Neural cell (in vitro differentiated cells): ENCODE measurements at regions not wholly inside any gene's neighbourhood (a gene's known extent, or its start where the extent isn't known, plus 50 kb on each side); places are given as distances from the start of the nearest gene placed in this dataset.

Experiments used
- H2AFZ ChIP-seq: fragments of 200-600, 300-800 bp; sonication (generic), shearing (Covaris generic); 2 replicates; pipeline ENCODE4 v1.6.0; 2014; ENCODE audit warnings: low read depth, mild to moderate bottlenecking, antibody characterized with exemption, low read length, moderate library complexity
- H3F3A ChIP-seq: fragments of 200-600 bp; shearing (Covaris generic); 2 replicates; pipeline ENCODE4 v1.6.1; 2016; ENCODE audit warnings: mild to moderate bottlenecking, moderate library complexity, mixed read lengths, antibody characterized with exemption, low read length; ENCODE audit not compliant: insufficient read depth, poor library complexity, severe bottlenecking
- H3K27ac ChIP-seq: fragments of 200-600, 300-800 bp; sonication (generic), shearing (Covaris generic); 2 replicates; pipeline ENCODE4 v1.5.1; 2014; ENCODE audit warnings: mild to moderate bottlenecking, low read length, moderate library complexity
- H3K27me3 ChIP-seq: fragments of 300-800, 200-600 bp; sonication (generic), shearing (Covaris generic); 2 replicates; pipeline ENCODE4 v1.6.0; 2014; ENCODE audit warnings: mild to moderate bottlenecking, low read depth, low read length, moderate library complexity; ENCODE audit not compliant: insufficient read depth
- H3K36me3 ChIP-seq: fragments of 300-800, 200-600 bp; sonication (generic), shearing (Covaris generic); 2 replicates; pipeline ENCODE4 v1.5.1; 2014; ENCODE audit warnings: mild to moderate bottlenecking, antibody characterized with exemption, low read length, moderate library complexity; ENCODE audit not compliant: insufficient read depth
- H3K4me2 ChIP-seq: fragments of 300-800, 200-600 bp; sonication (generic), shearing (Covaris generic); 2 replicates; pipeline ENCODE4 v1.6.0; 2014; ENCODE audit warnings: mild to moderate bottlenecking, low read length
- H3K4me3 ChIP-seq: fragments of 300-800, 200-600 bp; sonication (generic), shearing (Covaris generic); 2 replicates; pipeline ENCODE4 v1.5.1; 2014; ENCODE audit warnings: mild to moderate bottlenecking, low read length, moderate library complexity
- H3K79me2 ChIP-seq: fragments of 200-600 bp; shearing (Covaris generic); replicated peaks from 2 replicates; pipeline ENCODE4 v1.6.0; 2014; ENCODE audit warnings: mild to moderate bottlenecking, low read length, moderate library complexity; ENCODE audit not compliant: insufficient read depth
- H3K9ac ChIP-seq: fragments of 300-800, 200-600 bp; sonication (generic), shearing (Covaris generic); 2 replicates; pipeline ENCODE4 v1.6.1; 2016; ENCODE audit warnings: mild to moderate bottlenecking, low read length, mixed read lengths
- H3K9me2 ChIP-seq: fragments of 200-600 bp; shearing (Covaris generic); 2 replicates; pipeline ENCODE4 v1.6.1; 2016; ENCODE audit warnings: mild to moderate bottlenecking, low read length, mixed read lengths; ENCODE audit not compliant: insufficient read depth
- H3K9me3 ChIP-seq: fragments of 200-600, 300-800 bp; sonication (generic), shearing (Covaris generic); 2 replicates; pipeline ENCODE4 v1.6.1; 2016; ENCODE audit warnings: mild to moderate bottlenecking, mixed run types, low read length, moderate library complexity, mixed read lengths
- H4K20me1 ChIP-seq: fragments of 200-600 bp; shearing (Covaris generic); 2 replicates; pipeline ENCODE4 v1.6.1; 2016; ENCODE audit warnings: mild to moderate bottlenecking, mixed run types; ENCODE audit not compliant: insufficient read depth
- CTCF ChIP-seq: fragments of 450-650 bp; IDR thresholded peaks from 2 replicates; pipeline ENCODE4 v1.5.1; 2014; ENCODE audit warnings: antibody characterized with exemption, mild to moderate bottlenecking, moderate library complexity; ENCODE audit not compliant: poor library complexity, severe bottlenecking
- EP300 ChIP-seq: fragments of 450-650 bp; conservative IDR thresholded peaks from 2 replicates; pipeline ENCODE4 v1.6.1; 2014; ENCODE audit warnings: antibody characterized with exemption, mild to moderate bottlenecking, moderate library complexity; ENCODE audit not compliant: poor library complexity, severe bottlenecking
- EZH2 ChIP-seq: fragments of 200-600, 300-800 bp; shearing (Covaris generic), sonication (generic); IDR thresholded peaks from 2 replicates; pipeline ENCODE4 v1.6.1; 2014; ENCODE audit warnings: antibody characterized with exemption, low read length, borderline replicate concordance, mild to moderate bottlenecking; ENCODE audit not compliant: insufficient read depth, poor library complexity, severe bottlenecking
- MXI1 ChIP-seq: fragments of 450-650 bp; conservative IDR thresholded peaks from 2 replicates; pipeline ENCODE4 v1.6.1; 2014; ENCODE audit warnings: antibody characterized with exemption, mild to moderate bottlenecking; ENCODE audit not compliant: poor library complexity, severe bottlenecking
- POLR2AphosphoS5 ChIP-seq: IDR thresholded peaks from 2 replicates; pipeline ENCODE4 v1.6.1; 2012
- RAD21 ChIP-seq: fragments of 450-650 bp; conservative IDR thresholded peaks from 2 replicates; pipeline ENCODE4 v1.6.1; 2014; ENCODE audit warnings: antibody characterized with exemption, mild to moderate bottlenecking, moderate library complexity
- REST ChIP-seq: IDR thresholded peaks from 2 replicates; pipeline ENCODE4 v1.6.1; 2012; ENCODE audit warnings: borderline replicate concordance
- SMC3 ChIP-seq: fragments of 450-650 bp; conservative IDR thresholded peaks from 2 replicates; pipeline ENCODE4 v1.6.1; 2014; ENCODE audit warnings: antibody characterized with exemption, mild to moderate bottlenecking, moderate library complexity; ENCODE audit not compliant: poor library complexity
- TAF1 ChIP-seq: IDR thresholded peaks from 2 replicates; pipeline ENCODE4 v1.6.1; 2012; ENCODE audit warnings: low read depth

- Histone ChIP-seq H3K9me3 (no peaks in the 10 kb centered on the region), H3K9ac (no peak overlapping the region), H3K27me3 (no peaks in the 10 kb centered on the region), H3K27ac (no peak overlapping the region), H2AFZ (no peak overlapping the region), H3K9me2 (no peaks in the 10 kb centered on the region), H3K79me2 (no peaks in the 10 kb centered on the region), H3K36me3 (no peaks in the 10 kb centered on the region), H4K20me1 (no peaks in the 10 kb centered on the region), H3F3A (no peaks in the 10 kb centered on the region), H3K4me2 (no peak overlapping the region), H3K4me3 (no peak overlapping the region)
- TF ChIP-seq MXI1, result no peak
- TF ChIP-seq EZH2, result no peak
- TF ChIP-seq SMC3, result no peak
These were observed 118.9 kb upstream of the TMEM72 start for GRCh38 chr10:44792119-44792775.

GRCh38 chr10:44799966-44800365 lies 111.2 kb upstream of the TMEM72 start:
- Histone ChIP-seq H3K27me3 (no peaks in the 10 kb centered on the region), H3K9me2 (no peaks in the 10 kb centered on the region), H3K79me2 (no peaks in the 10 kb centered on the region), H3F3A (no peaks in the 10 kb centered on the region), H3K4me3 (no peak overlapping the region), H3K36me3 (no peaks in the 10 kb centered on the region), H2AFZ (no peak overlapping the region), H3K27ac (no peak overlapping the region), H3K9me3 (no peaks in the 10 kb centered on the region), H3K9ac (no peak overlapping the region), H4K20me1 (no peaks in the 10 kb centered on the region), H3K4me2 (no peak overlapping the region)
- TF ChIP-seq SMC3, result no peak
- no peak for TF ChIP-seq REST
- no peak for TF ChIP-seq TAF1
- no peak for TF ChIP-seq EP300
- no peak for TF ChIP-seq EZH2
- no peak for TF ChIP-seq CTCF
- no peak for TF ChIP-seq RAD21
- no peak for TF ChIP-seq POLR2AphosphoS5
- TF ChIP-seq MXI1, result no peak
